Forelimb muscle (tissue), 1 donor: ENCODE measurements at regions not wholly inside any gene's neighbourhood (a gene's known extent, or its start where the extent isn't known, plus 50 kb on each side); places are given as distances from the start of the nearest gene placed in this dataset.
A peak's percentile ranks its signal among the peaks of the same experiment; 100 is the strongest.

Experiments used
- DNase-seq: peaks from one replicate; pipeline ENCODE4 v3.0.0-alpha.2; 2013; ENCODE audit warnings: low read depth

- no peak for DNase-seq
Observed at GRCh38 chr2:238581126-238581525, 154.4 kb downstream of the ASB1 start.

GRCh38 chr2:238582159-238582558 is 155.4 kb downstream of the ASB1 start:
- no peak for DNase-seq

GRCh38 chr2:238584617-238585016 is 157.9 kb downstream of the ASB1 start:
- no peak for DNase-seq

- DNase-seq = no peak
Observed at GRCh38 chr2:238585836-238586821, 159.4 kb downstream of the ASB1 start.

GRCh38 chr2:238586931-238587775 is 160.4 kb downstream of the ASB1 start:
- DNase-seq = no peak

- DNase-seq = no peak
Observed at GRCh38 chr2:238587776-238588660, 161.3 kb downstream of the ASB1 start.

GRCh38 chr2:238589591-238590460 is 163.1 kb downstream of the ASB1 start:
- DNase-seq = no peak

GRCh38 chr2:238591732-238592131 is 165.0 kb downstream of the ASB1 start:
- no peak for DNase-seq

- no peak for DNase-seq
Observed at GRCh38 chr2:238593236-238593635, 166.5 kb downstream of the ASB1 start.

GRCh38 chr2:238593678-238594077 is 167.0 kb downstream of the ASB1 start:
- DNase-seq = no peak

GRCh38 chr2:238594796-238595749 is 168.3 kb downstream of the ASB1 start:
- no peak for DNase-seq

GRCh38 chr2:238595750-238596570 is 169.2 kb downstream of the ASB1 start:
- DNase-seq = no peak

GRCh38 chr2:238596571-238597551 is 170.1 kb downstream of the ASB1 start:
- peak; percentile 41 for DNase-seq

GRCh38 chr2:238597638-238598528 is 171.2 kb downstream of the ASB1 start:
- DNase-seq = no peak

GRCh38 chr2:238598802-238599530 is 172.2 kb downstream of the ASB1 start:
- no peak for DNase-seq
